HG03039 (cell line): ENCODE measurements at regions not wholly inside any gene's neighbourhood (a gene's known extent, or its start where the extent isn't known, plus 50 kb on each side); places are given as distances from the start of the nearest gene placed in this dataset.
"Not testable (repeated sequence)": the region's sequence is repeated elsewhere in the genome, so short reads cannot be mapped to it uniquely, and the experiment has no call there.

Source experiments
- ATAC-seq: cut with Tn5 transposase; IDR thresholded peaks from one replicate; pipeline ENCODE4 v1.9.1; 2021; ENCODE audit warnings: mild to moderate bottlenecking, moderate library complexity; ENCODE audit not compliant: unreplicated experiment

DNA sequence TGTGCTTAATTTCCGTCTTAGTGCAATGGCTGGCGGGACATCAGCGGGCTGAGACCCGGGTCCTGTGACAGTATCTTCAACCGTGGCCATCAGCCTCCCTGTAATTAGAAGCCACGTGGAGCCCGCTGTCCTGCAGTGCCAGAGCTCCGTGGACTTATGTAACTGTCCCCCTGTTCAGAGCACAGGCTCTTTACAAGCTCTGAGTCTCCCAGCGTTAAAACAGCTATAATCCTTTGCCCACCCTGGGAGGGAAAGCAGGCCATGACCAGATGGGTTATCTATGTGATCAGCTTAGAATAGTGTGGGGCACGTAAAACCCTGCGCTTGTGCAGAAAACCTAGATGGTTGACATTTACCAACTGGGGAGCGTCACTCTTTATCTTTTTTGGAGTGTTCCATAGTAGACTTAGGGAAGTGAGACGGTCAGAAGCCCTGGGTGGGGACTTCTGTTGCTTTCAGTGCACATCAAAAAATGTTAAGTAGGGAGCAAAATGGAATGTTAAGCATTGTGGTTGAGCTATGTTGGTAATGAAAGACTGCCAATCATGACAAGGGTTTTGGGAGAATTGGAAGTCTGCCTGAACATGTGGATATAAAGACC is 103.5 kb upstream of the CADM1 start:
- no peak for ATAC-seq

DNA sequence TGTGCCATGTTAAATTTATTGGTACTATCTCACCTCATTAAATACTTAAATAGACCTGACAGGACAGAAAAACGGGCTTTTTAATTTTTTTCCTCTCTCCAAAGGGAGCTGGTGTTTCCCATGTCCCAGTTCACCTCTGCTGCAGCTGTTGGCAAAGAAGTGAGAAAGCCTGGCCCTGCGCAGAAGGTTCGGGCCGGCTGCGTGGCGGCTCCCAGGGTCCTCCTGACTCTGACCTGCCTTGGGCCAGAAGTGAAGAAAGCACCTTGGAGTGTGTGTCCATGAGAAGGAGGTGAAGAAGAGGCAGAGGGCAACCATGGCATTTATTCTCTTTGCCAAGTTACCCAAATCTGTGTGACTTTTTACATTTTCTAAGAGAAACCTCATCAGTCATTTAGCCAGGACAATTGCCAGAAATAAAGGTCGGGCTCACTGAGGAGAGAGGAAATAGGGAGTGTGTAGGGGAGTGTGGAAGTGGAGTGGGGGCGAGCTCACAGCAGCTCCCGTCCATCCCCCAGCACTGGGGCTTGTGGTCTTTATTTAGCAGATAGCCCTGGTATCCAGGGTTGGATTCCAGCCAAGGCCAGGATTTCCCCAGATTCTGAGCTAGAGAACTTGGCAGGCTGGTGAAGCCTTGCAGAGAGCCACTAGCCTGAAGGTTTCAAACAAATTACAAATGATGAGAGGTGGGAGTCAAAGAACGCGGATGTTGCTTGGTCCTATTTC is 102.4 kb upstream of the CADM1 start:
- ATAC-seq, result no peak

DNA sequence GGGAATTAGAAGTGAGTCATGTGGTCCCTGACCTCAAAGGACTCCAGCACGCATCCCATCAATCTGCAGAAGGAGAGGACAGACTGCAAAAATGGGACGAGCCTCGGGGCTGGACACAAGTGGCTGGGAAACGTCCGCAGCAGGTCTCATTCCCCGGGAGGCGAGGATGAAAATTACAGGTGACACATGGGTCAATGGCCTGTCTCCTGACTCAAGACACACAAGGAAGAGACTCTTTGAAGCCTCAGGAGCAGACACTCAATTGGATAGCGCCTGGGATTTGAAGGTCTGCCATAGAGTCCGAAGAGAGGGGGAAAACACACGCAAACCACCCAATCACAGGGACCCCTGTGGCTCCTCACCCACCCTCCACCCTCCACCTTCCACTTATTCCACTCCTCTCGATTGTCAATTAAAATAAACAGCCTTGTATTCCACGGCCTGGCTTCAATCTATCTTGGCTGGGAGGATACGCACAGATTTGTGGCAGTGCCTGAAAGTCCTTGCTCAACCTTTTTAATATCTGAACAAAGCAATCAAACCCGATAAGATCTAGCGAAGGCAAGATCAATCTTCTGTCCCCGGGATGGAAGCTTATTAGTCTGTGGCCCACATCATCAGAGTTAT is 101.8 kb upstream of the CADM1 start:
- ATAC-seq, result no peak

DNA sequence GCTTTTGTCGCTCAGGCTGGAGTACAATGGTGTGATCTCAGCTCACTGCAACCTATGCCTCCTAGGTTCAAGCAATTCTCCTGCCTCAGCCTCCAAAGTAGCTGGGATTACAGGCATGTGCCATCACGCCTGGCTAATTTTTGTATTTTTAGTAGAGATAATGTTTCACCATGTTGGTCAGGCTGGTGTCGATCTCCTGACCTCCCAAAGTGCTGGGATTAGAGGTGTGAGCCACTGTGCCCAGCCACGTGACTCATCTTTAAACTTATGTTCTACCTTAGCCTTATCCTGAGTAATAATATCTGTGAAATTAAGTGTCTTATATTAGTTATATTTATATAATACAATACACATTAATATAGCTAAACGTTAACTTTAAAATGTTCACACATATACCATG is 101.2 kb upstream of the CADM1 start:
- ATAC-seq, result not testable (repeated sequence)

DNA sequence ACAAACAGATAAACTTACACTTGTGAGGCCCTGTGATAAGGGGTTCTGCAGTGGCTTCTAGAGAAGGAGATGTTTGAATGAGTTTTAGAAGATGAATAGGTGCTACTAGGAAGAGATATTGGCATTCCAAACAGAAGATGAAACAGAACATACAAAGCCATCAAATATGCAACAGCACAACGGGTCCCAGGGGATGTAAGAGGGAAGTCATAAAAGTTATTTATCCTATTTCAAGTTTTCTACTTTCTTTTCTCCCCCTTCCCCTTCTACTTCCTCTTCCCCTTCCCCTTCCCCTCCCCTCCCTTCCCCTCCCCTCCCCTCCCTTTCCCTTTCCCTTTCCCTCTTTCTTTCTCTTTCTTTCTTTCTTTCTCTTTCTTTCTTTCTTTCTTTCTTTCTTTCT is 94.9 kb upstream of the CADM1 start:
- ATAC-seq, result no peak

DNA sequence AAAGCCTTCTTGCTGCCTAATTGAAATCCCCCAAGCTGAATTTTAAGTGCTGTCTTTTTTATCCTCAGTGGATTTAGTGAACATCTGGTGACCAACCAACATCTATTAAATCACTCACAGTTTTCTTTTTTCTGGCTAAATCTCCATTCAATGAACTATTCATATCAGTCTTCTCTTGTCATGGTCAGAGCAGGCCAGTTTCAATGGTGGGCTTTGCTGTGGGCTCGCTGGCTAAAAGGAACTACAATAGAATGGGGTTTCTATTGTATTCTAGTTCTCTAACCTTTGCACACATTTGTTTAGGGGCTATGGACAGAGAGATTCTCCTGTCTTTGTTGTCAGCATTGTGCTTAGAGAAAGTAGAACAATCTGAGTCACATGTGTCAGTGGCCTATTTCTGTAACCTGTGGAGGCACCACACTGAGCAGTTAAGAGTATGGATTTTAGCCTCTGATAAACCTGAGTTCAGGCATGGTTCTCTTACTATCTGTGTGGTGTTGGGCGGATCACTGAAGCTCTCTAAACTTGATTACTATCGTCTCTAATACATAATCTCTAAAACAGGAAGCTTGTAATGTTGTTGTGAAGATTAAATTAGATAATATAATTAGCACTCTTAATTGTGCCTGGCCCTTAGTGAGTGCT is 94.2 kb upstream of the CADM1 start:
- no peak for ATAC-seq

DNA sequence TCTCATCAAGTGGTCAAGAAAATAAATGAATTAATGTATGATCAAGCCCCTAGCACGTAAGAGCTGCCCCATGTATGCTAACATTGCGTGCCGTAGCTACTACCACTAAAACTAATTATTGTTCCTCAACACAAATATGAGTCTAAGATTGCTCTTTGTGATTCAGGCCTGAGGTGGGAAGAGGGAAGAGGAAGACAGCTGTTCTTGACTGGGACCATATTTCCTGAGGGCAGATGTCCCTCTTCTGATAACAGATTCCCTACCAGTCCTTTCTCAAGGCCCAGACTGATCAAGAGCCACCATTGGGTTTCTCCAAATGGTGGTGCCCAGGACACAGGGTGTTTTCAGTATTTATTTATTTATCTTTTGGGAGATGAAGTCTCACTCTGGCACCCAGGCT is 87.2 kb upstream of the CADM1 start:
- ATAC-seq, result no peak

DNA sequence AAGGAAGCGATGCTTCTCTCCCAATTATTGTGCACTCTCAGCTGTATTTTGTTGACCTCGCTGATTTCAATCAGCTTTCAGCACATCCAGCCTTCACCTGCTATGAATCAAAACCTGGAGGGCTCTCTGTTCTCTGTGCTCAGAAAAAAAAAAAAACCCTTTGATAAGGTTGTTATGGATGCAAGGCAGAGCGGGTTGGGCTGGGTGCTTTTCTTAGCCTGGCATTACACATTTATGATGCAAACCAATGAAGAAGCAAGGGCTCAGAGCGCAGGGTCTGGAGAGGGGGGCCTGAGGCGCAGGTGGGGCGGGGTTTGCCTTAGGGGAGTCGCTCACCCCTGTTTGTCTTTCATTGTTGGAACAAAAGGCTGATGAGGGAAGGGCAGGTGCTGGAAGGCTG is 86.0 kb upstream of the CADM1 start:
- ATAC-seq, result no peak

DNA sequence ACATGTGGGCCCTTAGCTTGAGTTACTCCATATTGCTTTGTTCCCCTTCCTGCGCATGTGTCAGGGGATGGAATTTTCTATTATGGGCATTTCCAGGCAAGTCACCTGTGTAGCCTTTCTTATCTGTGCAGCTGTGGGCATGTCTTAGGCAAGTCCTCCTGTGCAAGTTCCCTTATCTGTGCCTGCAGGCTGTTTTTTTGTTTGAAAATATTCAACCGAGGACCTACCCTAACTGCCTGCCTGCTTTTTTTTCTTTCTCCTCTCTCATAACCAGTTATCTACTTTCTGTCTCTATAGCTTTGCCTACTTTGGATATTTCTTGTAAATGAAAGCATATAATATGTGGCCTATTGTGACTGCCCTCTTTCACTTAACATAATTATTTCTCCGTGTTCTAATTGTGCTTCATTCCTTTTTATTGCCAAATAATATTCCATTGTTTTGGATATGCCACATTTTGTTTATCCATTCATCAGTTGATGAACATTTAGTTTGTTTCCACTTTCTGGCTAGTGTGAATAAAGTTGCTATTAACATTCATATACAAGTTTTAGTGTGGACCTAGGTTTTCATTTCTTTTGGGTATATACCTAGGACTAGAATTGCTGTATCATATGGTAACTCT is 83.6 kb upstream of the CADM1 start:
- ATAC-seq, result no peak

DNA sequence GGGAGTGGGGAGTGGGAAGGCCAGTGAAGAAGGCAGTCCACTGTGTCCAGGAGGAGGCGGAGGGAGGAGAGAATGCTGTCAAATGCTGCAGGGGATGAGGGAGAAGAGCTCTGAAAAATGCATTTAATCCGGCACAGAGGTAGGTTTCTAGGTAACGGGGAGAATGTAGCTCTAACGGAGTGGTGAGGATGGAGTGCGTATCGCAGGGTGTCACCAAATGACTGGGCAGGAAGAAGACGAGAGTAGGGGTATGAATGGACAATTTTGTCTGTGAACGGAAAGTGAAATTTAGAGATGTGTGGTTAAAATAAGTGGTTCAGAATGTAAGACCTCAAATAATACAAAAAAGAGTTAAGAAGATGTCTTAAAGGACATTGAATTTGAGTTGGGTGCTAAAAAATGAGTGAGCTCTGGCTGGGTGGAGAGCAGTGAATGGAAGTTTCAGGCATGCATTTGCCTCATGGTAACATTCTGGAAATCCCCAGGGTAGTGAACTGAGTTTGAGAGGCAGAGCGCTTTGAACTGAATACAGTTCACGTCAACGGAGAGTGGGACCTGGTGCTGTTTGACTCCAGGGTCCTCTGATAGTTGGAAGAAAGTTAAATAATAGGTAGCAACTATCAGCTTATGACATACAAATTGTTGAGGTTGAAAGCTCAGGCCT is 81.3 kb upstream of the CADM1 start:
- ATAC-seq, result peak; percentile 75

DNA sequence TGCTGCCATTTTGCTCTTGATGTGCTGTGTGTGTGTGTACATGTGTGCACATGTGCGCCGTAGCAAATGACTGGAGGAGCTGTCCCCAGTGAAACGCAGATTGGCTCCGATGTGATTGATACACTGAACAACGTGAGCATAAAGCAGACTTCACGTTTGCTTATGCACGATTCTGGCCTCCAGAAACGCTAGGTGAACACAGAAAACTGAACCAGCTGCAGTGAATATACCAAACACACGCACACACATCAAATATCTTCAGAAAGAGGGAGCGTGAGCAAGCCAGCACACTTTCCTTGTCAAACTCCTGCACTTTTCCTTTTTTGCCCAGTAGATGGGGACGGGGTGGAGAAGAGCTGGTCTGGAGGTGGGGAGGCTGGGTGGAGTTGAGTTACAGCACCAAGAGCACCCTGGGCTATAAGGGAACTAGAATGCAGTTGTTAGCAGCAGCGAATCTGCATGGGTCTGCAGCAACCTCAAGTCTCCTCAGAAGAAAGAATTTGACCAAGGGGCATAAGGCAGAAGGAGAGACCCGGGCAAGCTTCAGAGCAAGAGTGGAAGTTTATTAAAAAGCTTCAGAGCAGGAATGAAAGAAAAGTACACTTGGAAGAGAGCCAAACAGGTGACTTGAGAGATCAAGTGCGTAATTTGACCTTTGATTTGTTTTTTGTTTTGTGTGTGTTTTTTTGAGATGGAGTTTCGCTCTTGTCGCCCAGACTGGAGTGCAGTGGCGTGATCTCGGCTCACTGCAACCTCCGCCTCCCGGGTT is 77.8 kb upstream of the CADM1 start:
- ATAC-seq, result no peak

DNA sequence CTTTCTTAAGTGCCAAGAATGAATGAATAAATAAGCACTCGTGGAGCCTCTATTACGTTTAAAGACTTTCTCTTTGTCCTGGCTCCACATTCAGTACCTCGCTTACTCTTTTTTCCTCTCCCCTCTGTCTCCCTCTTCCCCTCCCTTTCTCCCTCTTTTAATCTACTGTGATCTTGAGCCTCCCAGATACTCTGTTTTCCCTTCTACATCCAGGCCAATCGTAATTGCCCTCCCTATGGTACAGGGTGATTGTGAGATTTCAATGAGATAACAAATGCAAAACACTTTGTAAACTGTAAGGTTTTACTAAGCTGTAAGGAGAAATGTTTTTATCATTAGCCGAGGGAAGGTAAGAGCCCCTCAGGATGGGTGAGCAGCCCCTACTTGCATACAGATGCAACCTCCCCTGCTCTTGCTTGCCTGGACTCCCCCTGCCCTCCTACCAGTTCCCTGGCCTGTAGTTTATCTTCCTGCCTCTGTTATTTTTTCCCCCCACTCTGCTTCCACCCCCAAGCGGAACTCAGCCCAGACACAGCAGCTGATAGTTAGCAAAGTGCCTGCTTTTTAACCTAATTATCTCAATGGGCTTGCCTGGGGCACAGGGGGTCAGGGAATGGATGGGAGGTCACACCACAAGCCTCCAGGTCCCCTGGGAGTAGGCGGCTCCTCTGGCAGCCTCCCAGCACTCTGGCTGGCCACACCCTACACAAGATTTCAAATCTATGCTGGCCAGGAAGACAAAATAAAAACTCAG is 76.9 kb upstream of the CADM1 start:
- ATAC-seq, result no peak

DNA sequence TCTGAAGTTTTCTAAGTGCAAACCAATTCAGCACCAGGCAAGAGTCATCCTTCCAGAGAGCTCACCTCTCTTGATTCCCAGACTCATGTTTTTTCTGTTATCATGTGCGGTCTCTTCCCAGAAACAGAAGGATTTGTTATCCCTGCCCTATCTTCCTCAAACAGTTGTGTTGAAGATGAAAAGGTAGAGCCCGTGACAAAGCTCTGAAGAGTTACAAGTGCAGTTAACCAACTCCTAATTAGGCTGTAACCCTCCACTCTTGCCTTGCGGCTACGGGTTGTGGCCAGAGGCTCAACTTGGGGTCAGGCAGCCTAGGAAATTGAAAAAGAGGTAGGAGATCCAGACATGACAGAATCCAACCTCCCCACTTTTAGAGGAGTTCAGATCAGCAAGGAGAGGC is 76.2 kb upstream of the CADM1 start:
- no peak for ATAC-seq

DNA sequence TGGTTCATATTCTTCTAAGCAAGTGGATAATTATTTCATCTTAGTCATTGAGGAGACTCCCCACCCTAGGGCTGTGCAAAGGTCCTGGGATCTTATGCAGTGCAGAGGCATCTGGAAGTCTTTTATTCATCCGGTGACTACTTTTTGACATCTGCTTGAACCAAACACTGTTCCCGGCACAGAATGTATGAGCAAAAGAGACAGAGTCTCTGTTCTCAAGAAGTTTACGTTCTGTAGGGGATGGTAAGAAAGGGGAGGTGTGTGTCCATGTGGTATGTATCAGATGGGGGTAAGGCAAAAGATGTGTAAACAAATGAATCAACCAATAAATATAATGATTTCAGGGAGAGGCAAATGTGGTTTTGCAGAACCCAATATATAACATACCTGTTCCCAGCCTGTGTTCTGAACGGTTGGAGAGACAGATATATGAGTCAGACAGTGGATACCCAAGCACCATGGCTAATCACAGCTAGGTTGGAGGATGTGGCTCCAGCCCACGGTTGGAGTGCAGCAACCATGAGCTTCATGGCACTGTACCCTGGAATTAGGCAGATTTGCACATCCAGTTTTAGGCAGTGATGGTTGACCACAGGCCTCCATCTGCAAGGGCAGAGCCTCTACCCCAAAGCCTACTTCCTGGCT is 75.1 kb upstream of the CADM1 start:
- no peak for ATAC-seq

DNA sequence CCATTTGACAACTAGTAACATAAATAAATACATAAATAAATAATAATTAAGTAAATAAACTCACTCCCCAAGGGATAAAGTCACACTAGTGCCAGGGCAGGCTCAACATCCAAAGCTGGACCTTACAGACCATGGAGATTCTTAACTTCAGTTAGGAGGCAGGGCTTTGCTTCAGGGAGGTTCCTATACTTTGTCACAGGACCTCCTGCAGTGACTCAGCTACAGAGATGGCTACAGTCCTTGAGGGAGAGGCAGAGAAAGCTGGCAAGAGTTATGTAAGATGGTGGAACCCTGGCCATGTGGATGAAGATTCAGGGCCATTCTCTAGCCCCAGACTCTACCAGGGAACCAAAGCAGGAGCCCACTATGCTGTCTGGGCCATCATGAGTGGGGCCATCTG is 74.1 kb upstream of the CADM1 start:
- ATAC-seq, result no peak

DNA sequence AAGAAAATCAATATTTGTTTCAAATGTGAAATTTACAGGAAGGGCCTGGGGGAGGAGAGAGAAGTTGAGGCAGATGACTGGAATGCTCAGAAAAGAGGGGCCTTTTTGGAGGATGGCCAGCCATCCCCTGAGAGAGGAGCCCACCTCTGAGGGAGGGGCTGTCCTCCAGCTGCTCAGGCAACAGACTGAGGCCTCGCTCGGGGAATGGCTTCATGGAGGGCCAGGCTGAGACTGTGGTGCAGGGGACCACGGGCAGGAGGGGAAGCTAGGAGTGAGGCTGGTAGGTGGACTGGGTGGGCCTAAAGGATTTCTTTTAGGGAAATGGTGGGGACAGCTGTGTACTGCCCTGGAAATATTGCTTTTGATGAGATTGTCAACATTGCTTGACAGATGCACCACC is 73.5 kb upstream of the CADM1 start:
- ATAC-seq, result no peak

DNA sequence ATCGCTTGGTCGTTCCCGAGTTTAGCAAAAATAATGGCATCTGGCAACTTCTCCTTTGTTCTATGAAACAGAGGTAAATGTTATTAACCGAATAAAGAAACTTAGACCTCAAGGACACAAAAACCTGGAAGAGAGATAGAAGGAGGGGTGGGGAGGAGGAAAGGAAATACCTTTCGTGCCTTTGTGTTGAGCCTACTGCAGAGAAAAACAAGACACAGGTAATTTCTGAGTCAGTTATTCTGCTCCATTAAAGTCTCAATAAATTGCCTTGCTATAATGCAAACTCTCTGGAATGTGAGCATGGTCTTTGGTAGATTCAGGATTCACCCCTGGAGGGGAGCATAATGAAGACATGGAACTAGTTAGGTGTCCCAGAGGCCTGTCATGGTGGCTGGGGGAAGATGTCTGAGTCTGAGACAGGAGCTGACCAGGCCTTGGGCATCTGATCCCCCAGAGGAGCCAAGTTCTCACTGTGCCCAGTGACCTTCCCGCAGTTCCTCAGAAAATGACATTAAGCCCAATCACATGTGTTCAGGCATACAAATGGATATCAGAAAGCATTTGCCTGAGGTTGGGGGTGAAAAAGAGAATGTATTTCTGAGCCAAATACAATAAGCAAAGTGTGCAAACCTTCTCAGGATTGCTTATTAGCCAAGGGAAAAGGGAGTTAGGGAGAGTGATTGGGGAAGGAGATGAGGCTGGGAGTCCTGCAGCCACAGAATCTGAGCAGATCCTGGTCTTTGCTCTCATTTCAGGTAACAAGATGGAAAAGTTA is 72.6 kb upstream of the CADM1 start:
- ATAC-seq, result no peak

DNA sequence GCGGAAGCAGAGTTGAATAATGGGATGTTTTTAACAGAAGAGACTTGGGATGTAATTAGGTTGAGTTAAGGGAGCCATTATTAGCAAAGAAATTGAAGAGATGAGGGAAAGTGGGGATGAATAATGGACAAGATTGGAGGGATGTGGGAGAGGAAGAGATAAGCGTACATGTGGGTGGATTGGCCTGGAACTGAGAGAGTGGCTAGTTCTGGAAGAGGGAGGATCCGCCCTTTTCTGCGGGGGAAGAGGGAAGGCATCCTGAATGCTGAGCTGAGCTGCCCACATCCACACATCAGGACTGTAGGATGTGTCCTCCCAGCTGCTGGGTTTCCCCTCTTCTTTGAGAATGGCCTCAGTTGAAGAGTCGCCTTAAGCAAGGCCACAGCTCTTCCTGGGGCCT is 68.3 kb upstream of the CADM1 start:
- no peak for ATAC-seq
